ENCODE measurements at regions not wholly inside any gene's neighbourhood (a gene's known extent, or its start where the extent isn't known, plus 50 kb on each side); places are given as distances from the start of the nearest gene placed in this dataset.

- no peak for TF ChIP-seq CTCF (IDR thresholded peaks at IDR 0.05)
- TF ChIP-seq POLR2AphosphoS5 (IDR thresholded peaks at IDR 0.05; ENCODE audit: low read depth, low read length), result no peak
- no peak for TF ChIP-seq REST (IDR thresholded peaks at IDR 0.05; ENCODE audit: insufficient read depth in 1 of 2, low read depth in 2 of 2, low read length in 1 of 2)
Measured at GRCh38 chr10:21313691-21314090, 211.8 kb downstream of the SKIDA1 start.
